ENCODE measurements at regions not wholly inside any gene's neighbourhood (a gene's known extent, or its start where the extent isn't known, plus 50 kb on each side); places are given as distances from the start of the nearest gene placed in this dataset.

GRCh38 chr7:130932088-130932487 lies 198.1 kb upstream of the KLF14 start:
- Mint-ChIP-seq H3K4me3 (no peak overlapping the region), H3K4me1 (ENCODE audit: low read depth) (peaks cover 60% of the 10 kb centered on the region), H3K9me3 (no peaks in the 10 kb centered on the region), H3K27me3 (ENCODE audit: insufficient read depth) (peaks cover 4% of the 10 kb centered on the region), H3K36me3 (ENCODE audit: low read depth) (peaks cover 53% of the 10 kb centered on the region), H3K27ac (no peak overlapping the region; the same call in 1 of the 2 replicates)
- no peak for DNase-seq
- TF ChIP-seq CTCF (IDR thresholded peaks at IDR 0.05): no peak

GRCh38 chr7:130932667-130933432 lies 198.8 kb upstream of the KLF14 start:
- H3K36me3 Mint-ChIP-seq (ENCODE audit: low read depth): peaks cover 53% of the 10 kb centered on the region
- TF ChIP-seq CTCF (IDR thresholded peaks at IDR 0.05): no peak
- H3K27me3 Mint-ChIP-seq (ENCODE audit: insufficient read depth): peaks cover 1% of the 10 kb centered on the region
- H3K4me1 Mint-ChIP-seq (ENCODE audit: low read depth): peaks cover 56% of the 10 kb centered on the region
- no peaks in the 10 kb centered on the region for H3K9me3 Mint-ChIP-seq
- no peak overlapping the region for H3K4me3 Mint-ChIP-seq
- no peak for DNase-seq
- no peak overlapping the region for H3K27ac Mint-ChIP-seq

- no peaks in the 10 kb centered on the region for H3K9me3 Mint-ChIP-seq
- no peak overlapping the region for H3K4me3 Mint-ChIP-seq
- no peak for TF ChIP-seq CTCF (IDR thresholded peaks at IDR 0.05)
- H3K27ac Mint-ChIP-seq: no peak overlapping the region; the same call in 1 of the 2 replicates
- DNase-seq: no peak
- peaks cover 60% of the 10 kb centered on the region for H3K4me1 Mint-ChIP-seq (ENCODE audit: low read depth)
- peaks cover 1% of the 10 kb centered on the region for H3K27me3 Mint-ChIP-seq (ENCODE audit: insufficient read depth)
- peaks cover 49% of the 10 kb centered on the region for H3K36me3 Mint-ChIP-seq (ENCODE audit: low read depth)
Observed at GRCh38 chr7:130933919-130934318, 199.9 kb upstream of the KLF14 start.

GRCh38 chr7:130935564-130936157 lies 201.7 kb upstream of the KLF14 start:
- Mint-ChIP-seq H3K27me3 (ENCODE audit: insufficient read depth) (peaks cover 1% of the 10 kb centered on the region), H3K4me3 (no peak overlapping the region), H3K9me3 (no peaks in the 10 kb centered on the region), H3K4me1 (ENCODE audit: low read depth) (peaks cover 62% of the 10 kb centered on the region), H3K36me3 (ENCODE audit: low read depth) (peaks cover 55% of the 10 kb centered on the region), H3K27ac (peak overlapping the region; percentile 29; the same call in 1 of the 2 replicates)
- DNase-seq: no peak
- TF ChIP-seq CTCF (IDR thresholded peaks at IDR 0.05): no peak

GRCh38 chr7:130936202-130936931 lies 202.4 kb upstream of the KLF14 start:
- no peak for TF ChIP-seq CTCF (IDR thresholded peaks at IDR 0.05)
- Mint-ChIP-seq H3K27me3 (ENCODE audit: insufficient read depth) (peaks cover 1% of the 10 kb centered on the region), H3K9me3 (no peaks in the 10 kb centered on the region), H3K27ac (peak overlapping the region; percentile 15), H3K36me3 (ENCODE audit: low read depth) (peaks cover 62% of the 10 kb centered on the region), H3K4me1 (ENCODE audit: low read depth) (peaks cover 65% of the 10 kb centered on the region), H3K4me3 (no peak overlapping the region; the same call in 1 of the 2 replicates)
- no peak for DNase-seq
